ENCODE measurements at regions not wholly inside any gene's neighbourhood (a gene's known extent, or its start where the extent isn't known, plus 50 kb on each side); places are given as distances from the start of the nearest gene placed in this dataset.

DNA sequence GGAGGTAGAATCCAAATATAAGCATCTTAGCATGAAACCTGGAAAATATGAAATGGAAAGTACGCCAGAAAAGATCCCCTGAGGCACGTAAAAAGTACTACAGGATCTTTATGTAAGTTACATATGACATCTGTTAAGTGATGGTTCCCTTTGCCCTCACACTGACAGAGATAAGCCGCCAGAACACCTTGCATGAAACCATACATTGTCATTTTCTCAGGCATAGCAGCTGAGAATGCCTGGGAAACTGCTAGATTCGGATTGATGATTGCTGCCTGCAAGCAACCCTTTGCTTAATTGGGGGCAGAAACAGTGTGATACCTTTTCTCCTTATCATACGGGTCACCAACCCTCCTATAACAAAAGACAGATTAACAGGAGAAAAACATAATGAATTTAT, 826.6 kb upstream of the LRRN3 start:
- Histone ChIP-seq H3K4me3 (ENCODE audit: low read depth, low read length) (no peak overlapping the region), H3K27me3 (ENCODE audit: control insufficient read depth, insufficient read depth, low read length) (no peaks in the 10 kb centered on the region), H3K36me3 (ENCODE audit: control insufficient read depth, insufficient read depth, low read length) (no peaks in the 10 kb centered on the region)
- TF ChIP-seq, protein P1, sequence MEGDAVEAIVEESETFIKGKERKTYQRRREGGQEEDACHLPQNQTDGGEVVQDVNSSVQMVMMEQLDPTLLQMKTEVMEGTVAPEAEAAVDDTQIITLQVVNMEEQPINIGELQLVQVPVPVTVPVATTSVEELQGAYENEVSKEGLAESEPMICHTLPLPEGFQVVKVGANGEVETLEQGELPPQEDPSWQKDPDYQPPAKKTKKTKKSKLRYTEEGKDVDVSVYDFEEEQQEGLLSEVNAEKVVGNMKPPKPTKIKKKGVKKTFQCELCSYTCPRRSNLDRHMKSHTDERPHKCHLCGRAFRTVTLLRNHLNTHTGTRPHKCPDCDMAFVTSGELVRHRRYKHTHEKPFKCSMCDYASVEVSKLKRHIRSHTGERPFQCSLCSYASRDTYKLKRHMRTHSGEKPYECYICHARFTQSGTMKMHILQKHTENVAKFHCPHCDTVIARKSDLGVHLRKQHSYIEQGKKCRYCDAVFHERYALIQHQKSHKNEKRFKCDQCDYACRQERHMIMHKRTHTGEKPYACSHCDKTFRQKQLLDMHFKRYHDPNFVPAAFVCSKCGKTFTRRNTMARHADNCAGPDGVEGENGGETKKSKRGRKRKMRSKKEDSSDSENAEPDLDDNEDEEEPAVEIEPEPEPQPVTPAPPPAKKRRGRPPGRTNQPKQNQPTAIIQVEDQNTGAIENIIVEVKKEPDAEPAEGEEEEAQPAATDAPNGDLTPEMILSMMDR (IDR thresholded peaks at IDR 0.05; ENCODE audit: insufficient read depth, low read length, poor library complexity, severe bottlenecking) = no peak
- no peak for DNase-seq (ENCODE audit: low read depth)

DNA sequence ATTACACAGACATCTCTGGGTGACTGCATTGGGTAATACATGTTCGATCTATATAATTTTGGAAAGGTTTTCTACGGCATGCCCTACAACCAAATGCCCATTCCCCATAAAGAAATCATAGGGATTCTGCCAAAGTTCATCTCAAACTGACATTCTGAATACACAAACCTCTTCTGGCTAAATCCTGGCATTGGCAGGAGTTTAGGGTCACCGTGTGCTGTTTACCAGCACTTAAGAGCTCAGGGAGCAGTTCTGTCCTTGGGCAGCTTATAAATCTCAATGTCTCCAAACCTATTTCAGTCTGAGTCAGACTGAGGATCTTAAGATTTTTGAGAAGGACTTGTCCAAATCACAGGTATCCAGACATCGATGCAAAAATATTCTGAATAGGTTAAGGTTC, 809.6 kb upstream of the LRRN3 start:
- H3K36me3 ChIP-seq (ENCODE audit: control insufficient read depth, insufficient read depth, low read length) = no peaks in the 10 kb centered on the region
- DNase-seq (ENCODE audit: low read depth) = no peak
- H3K4me3 ChIP-seq (ENCODE audit: low read depth, low read length) = no peak overlapping the region
- H3K27me3 ChIP-seq (ENCODE audit: control insufficient read depth, insufficient read depth, low read length) = no peaks in the 10 kb centered on the region
- TF ChIP-seq, protein P1 (IDR thresholded peaks at IDR 0.05; ENCODE audit: insufficient read depth, low read length, poor library complexity, severe bottlenecking) = no peak

DNA sequence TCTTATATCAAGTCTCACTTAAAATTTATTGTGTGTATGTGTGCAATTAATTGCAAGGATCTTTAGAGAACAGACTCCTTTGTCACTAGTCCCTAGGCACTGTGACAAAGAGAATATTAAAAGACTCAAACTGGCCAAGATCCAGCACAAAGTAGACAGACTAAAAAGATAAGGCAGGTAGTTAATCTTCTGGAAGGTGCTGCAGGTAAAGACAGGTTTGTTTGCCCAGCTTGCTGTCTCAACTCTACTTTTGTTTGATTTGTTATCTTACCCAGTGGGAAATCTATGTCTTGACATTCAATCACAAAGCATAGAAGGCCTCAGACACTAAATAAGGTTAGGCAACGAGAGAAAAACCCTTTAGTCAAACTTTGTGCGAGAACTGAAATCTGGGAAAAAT, 807.9 kb upstream of the LRRN3 start:
- no peak for DNase-seq (ENCODE audit: low read depth)
- Histone ChIP-seq H3K4me3 (ENCODE audit: low read depth, low read length) (no peak overlapping the region), H3K36me3 (ENCODE audit: control insufficient read depth, insufficient read depth, low read length) (no peaks in the 10 kb centered on the region), H3K27me3 (ENCODE audit: control insufficient read depth, insufficient read depth, low read length) (no peaks in the 10 kb centered on the region)
- TF ChIP-seq, protein P1 (IDR thresholded peaks at IDR 0.05; ENCODE audit: insufficient read depth, low read length, poor library complexity, severe bottlenecking) = no peak

- Histone ChIP-seq H3K36me3 (ENCODE audit: control insufficient read depth, insufficient read depth, low read length) (no peaks in the 10 kb centered on the region), H3K27me3 (ENCODE audit: control insufficient read depth, insufficient read depth, low read length) (no peaks in the 10 kb centered on the region), H3K4me3 (ENCODE audit: low read depth, low read length) (no peak overlapping the region)
- no peak for DNase-seq (ENCODE audit: low read depth)
- TF ChIP-seq, protein P1 (IDR thresholded peaks at IDR 0.05; ENCODE audit: insufficient read depth, low read length, poor library complexity, severe bottlenecking) = no peak
These were observed 799.5 kb upstream of the LRRN3 start for GRCh38 chr7:110291430-110291829.

DNA sequence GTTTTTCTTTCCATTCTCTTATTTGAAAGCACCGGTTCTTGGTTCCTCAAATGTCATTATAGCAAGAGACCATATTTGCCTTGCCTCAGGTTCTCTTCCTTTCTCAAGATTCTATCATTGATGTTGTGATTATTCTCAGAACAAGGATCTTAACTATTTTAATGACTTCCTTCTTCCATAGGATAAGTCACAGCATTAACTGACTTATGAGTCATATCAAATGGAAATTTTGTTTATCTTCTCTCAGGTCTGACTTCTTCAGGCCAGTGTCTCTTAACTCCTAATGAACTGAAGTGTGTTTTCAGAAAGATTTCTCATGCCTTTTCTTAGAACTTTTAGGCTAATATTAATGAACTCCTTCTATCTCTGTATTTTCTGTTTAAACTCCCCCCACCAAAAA, 794.6 kb upstream of the LRRN3 start:
- Histone ChIP-seq H3K4me3 (ENCODE audit: low read depth, low read length) (no peak overlapping the region), H3K36me3 (ENCODE audit: control insufficient read depth, insufficient read depth, low read length) (no peaks in the 10 kb centered on the region), H3K27me3 (ENCODE audit: control insufficient read depth, insufficient read depth, low read length) (no peaks in the 10 kb centered on the region)
- TF ChIP-seq, protein P1 (IDR thresholded peaks at IDR 0.05; ENCODE audit: insufficient read depth, low read length, poor library complexity, severe bottlenecking) = no peak
- no peak for DNase-seq (ENCODE audit: low read depth)

GRCh38 chr7:110307776-110308175, 783.2 kb upstream of the LRRN3 start:
- H3K36me3 ChIP-seq (ENCODE audit: control insufficient read depth, insufficient read depth, low read length) = no peaks in the 10 kb centered on the region
- TF ChIP-seq, protein P1 (IDR thresholded peaks at IDR 0.05; ENCODE audit: insufficient read depth, low read length, poor library complexity, severe bottlenecking) = no peak
- no peak overlapping the region for H3K4me3 ChIP-seq (ENCODE audit: low read depth, low read length)
- no peak for DNase-seq (ENCODE audit: low read depth)
- H3K27me3 ChIP-seq (ENCODE audit: control insufficient read depth, insufficient read depth, low read length) = no peaks in the 10 kb centered on the region
